Forelimb muscle (tissue), 1 donor: ENCODE measurements at regions not wholly inside any gene's neighbourhood (a gene's known extent, or its start where the extent isn't known, plus 50 kb on each side); places are given as distances from the start of the nearest gene placed in this dataset.

Experiments
- DNase-seq: peaks from one replicate; pipeline ENCODE4 v3.0.0-alpha.2; 2013; ENCODE audit warnings: low read depth

- no peak for DNase-seq
Measured at GRCh38 chr22:48459859-48460823, 1367.5 kb downstream of the BRD1 start.

GRCh38 chr22:48459259-48459658, 1368.4 kb downstream of the BRD1 start:
- DNase-seq: no peak

- DNase-seq: no peak
Measured at GRCh38 chr22:48456449-48456848, 1371.2 kb downstream of the BRD1 start.

GRCh38 chr22:48453751-48454485, 1373.8 kb downstream of the BRD1 start:
- DNase-seq: no peak

- no peak for DNase-seq
Measured at GRCh38 chr22:48453171-48453570, 1374.5 kb downstream of the BRD1 start.

- no peak for DNase-seq
Measured at GRCh38 chr22:48452766-48453165, 1374.9 kb downstream of the BRD1 start.

- no peak for DNase-seq
Measured at GRCh38 chr22:48451891-48452290, 1375.8 kb downstream of the BRD1 start.

GRCh38 chr22:48450188-48450825, 1377.4 kb downstream of the BRD1 start:
- DNase-seq: no peak

- DNase-seq: no peak
Measured at GRCh38 chr22:48449466-48450187, 1378.0 kb downstream of the BRD1 start.

- no peak for DNase-seq
Measured at GRCh38 chr22:48448821-48449220, 1378.9 kb downstream of the BRD1 start.

- DNase-seq: no peak
Measured at GRCh38 chr22:48445113-48445827, 1382.4 kb downstream of the BRD1 start.

GRCh38 chr22:48444320-48445112, 1383.2 kb downstream of the BRD1 start:
- no peak for DNase-seq

- no peak for DNase-seq
Measured at GRCh38 chr22:48443680-48444079, 1384.0 kb downstream of the BRD1 start.

- no peak for DNase-seq
Measured at GRCh38 chr22:48442663-48443062, 1385.0 kb downstream of the BRD1 start.

GRCh38 chr22:48441553-48441850, 1386.2 kb downstream of the BRD1 start:
- DNase-seq: no peak

GRCh38 chr22:48440673-48441552, 1386.8 kb downstream of the BRD1 start:
- DNase-seq: no peak

GRCh38 chr22:48440176-48440575, 1387.5 kb downstream of the BRD1 start:
- DNase-seq: no peak

GRCh38 chr22:48439560-48440135, 1388.0 kb downstream of the BRD1 start:
- no peak for DNase-seq
